ENCODE measurements at regions not wholly inside any gene's neighbourhood (a gene's known extent, or its start where the extent isn't known, plus 50 kb on each side); places are given as distances from the start of the nearest gene placed in this dataset.

DNA sequence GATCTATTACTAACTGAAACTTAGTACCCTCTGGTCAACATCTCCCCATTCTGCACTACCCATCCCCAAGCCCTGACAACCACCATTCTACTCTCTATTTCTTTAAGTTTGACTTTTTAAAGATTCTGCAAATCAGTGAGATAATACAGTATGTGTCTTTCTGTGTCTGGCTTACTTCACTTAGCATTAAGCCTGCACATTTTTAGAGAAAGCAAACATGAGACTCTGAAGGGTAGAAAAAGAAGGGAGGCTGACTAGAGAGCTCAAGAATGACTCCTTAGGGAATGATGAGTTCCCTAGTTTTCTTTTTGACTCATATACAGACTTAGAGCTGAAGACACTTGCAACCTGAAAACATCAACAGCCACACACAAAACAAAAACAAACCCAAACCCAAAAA lies 311.3 kb downstream of the SQOR start:
- Histone ChIP-seq H3K27me3 (ENCODE audit: control insufficient read depth, insufficient read depth, low read length) (no peaks in the 10 kb centered on the region), H3K36me3 (ENCODE audit: control insufficient read depth, insufficient read depth, low read length) (no peaks in the 10 kb centered on the region), H3K14ac (replicated peaks; ENCODE audit: low read depth, low read length) (no peak overlapping the region), H4K20me1 (ENCODE audit: insufficient read depth, low read length) (no peaks in the 10 kb centered on the region), H3K9ac (ENCODE audit: low read depth, low read length) (no peak overlapping the region), H2BK15ac (ENCODE audit: low read depth, low read length) (no peak overlapping the region), H2BK5ac (ENCODE audit: low read depth, low read length, poor library complexity, severe bottlenecking) (no peak overlapping the region), H2AFZ (replicated peaks; ENCODE audit: low read length, poor library complexity) (no peak overlapping the region), H2BK20ac (ENCODE audit: low read depth, low read length) (no peak overlapping the region), H4K91ac (ENCODE audit: insufficient read depth, low read depth, low read length) (no peak overlapping the region), H2BK120ac (ENCODE audit: low read depth, low read length) (no peak overlapping the region), H2AK9ac (replicated peaks; ENCODE audit: low read depth, low read length, poor library complexity) (no peak overlapping the region), H2AK5ac (ENCODE audit: low read depth, low read length) (no peak overlapping the region), H3K27ac (ENCODE audit: insufficient read depth, low read length) (no peak overlapping the region), H3K4me3 (ENCODE audit: insufficient read depth, low read depth, low read length) (no peak overlapping the region), H3K9me1 (ENCODE audit: insufficient read depth, low read length) (no peaks in the 10 kb centered on the region), H3K56ac (ENCODE audit: extremely low read depth, insufficient read depth, low read length) (no peak overlapping the region), H4K5ac (ENCODE audit: low read depth, low read length) (no peak overlapping the region), H3K4me1 (ENCODE audit: control insufficient read depth, insufficient read depth, low read length) (no peaks in the 10 kb centered on the region), H4K8ac (ENCODE audit: low read depth in 2 of 2, low read length in 2 of 2) (no peak overlapping the region), H3K79me1 (ENCODE audit: low read depth in 1 of 2, low read length in 2 of 2) (no peaks in the 10 kb centered on the region), H3K18ac (ENCODE audit: low read depth, low read length) (no peak overlapping the region), H3K23ac (ENCODE audit: low read depth, low read length) (no peak overlapping the region), H3K4me2 (ENCODE audit: low read depth, low read length) (no peak overlapping the region), H3K9me3 (ENCODE audit: control insufficient read depth, insufficient read depth, low read length) (peaks cover 12% of the 10 kb centered on the region; the same call in 1 of the 2 replicates), H3K4ac (ENCODE audit: low read depth, low read length) (no peak overlapping the region)
- BruUV-seq (replicated peaks) = no TSS peak
- TF ChIP-seq RCOR1 (IDR thresholded peaks at IDR 0.05; ENCODE audit: insufficient replicate concordance, low read length) (no peak), CHD1 (IDR thresholded peaks at IDR 0.05; ENCODE audit: low read depth, low read length) (no peak)
- TF ChIP-seq, protein P1, sequence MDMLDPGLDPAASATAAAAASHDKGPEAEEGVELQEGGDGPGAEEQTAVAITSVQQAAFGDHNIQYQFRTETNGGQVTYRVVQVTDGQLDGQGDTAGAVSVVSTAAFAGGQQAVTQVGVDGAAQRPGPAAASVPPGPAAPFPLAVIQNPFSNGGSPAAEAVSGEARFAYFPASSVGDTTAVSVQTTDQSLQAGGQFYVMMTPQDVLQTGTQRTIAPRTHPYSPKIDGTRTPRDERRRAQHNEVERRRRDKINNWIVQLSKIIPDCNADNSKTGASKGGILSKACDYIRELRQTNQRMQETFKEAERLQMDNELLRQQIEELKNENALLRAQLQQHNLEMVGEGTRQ (IDR thresholded peaks at IDR 0.05; ENCODE audit: low read depth, low read length) = no peak
- ChIA-PET POLR2A (ENCODE audit: unreplicated experiment) (no interaction called here), CTCF (no interaction called here)
- DNase-seq (no peak), ATAC-seq (ENCODE audit: low read depth) (no peak)
- intact Hi-C loops (cut with micrococcal nuclease) = no loop called here
- in situ Hi-C loops (cut with MboI; ENCODE audit: low sequenced_read_pairs) = no loop called here
- dilution Hi-C loops (cut with HindIII; ENCODE audit: low sequenced_read_pairs, unreplicated experiment) = no loop called here

Measured in IMR-90 (cell line).